ENCODE measurements at regions not wholly inside any gene's neighbourhood (a gene's known extent, or its start where the extent isn't known, plus 50 kb on each side); places are given as distances from the start of the nearest gene placed in this dataset.
"Not testable (repeated sequence)": the region's sequence is repeated elsewhere in the genome, so short reads cannot be mapped to it uniquely, and the experiment has no call there.

DNA sequence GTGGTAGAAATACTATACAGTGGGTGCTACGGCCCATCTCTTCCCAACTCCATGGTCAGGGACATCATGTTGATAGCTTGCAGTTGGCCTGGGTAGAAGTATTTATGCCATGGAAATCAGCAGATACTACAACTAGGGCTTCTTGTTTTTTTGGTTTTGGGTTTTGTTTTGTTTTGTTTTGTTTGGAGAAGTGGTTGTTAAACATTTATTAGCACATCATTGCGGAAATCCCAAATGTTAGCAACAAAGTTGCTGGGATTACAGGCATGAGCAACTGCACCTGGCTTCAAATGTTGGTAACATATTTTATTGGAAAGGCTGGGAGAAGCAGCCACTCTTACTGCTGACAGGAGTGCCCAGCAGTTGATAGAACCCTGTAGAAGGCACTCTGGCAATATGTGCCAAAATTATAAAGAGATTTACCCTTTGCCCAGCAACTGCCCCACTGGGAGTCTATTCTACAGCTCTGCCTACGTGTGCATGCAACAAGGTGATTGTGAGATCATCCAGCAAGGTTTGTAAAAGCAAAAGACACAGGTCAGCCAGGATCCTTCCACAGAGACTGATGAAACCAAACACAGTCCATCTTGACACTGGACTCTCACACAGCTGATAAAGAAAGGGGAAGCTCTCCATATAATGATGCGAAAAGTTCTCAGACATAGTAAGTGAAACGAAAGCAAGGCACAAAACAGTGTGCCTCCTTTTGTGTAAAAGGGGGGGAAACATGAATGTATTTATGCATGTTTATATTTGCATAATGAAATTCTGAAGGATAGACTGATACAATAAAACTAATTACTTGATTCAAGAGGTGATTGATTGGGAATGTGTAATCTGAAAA lies 314.4 kb downstream of the ANAPC1 start:
- H3K27me3 ChIP-seq (replicated peaks in 1 of 2; ENCODE audit: control insufficient read depth in 2 of 2, extremely low read depth in 1 of 2, insufficient read depth in 2 of 2, low read length in 1 of 2); H3K9me3 ChIP-seq; CTCF ChIA-PET; H3K27ac Mint-ChIP-seq; H3K4me1 ChIP-seq (ENCODE audit: control insufficient read depth in 1 of 2, extremely low read depth in 1 of 2, insufficient read depth in 2 of 2, low read length in 2 of 2); H3K36me3 ChIP-seq (ENCODE audit: control insufficient read depth in 2 of 2, extremely low read depth in 1 of 2, insufficient read depth in 1 of 2, low read length in 1 of 2); H3K36me3 Mint-ChIP-seq; DNase-seq; H3K27ac ChIP-seq (ENCODE audit: low read length); H3K4me1 Mint-ChIP-seq; H3K27me3 Mint-ChIP-seq; ATAC-seq (replicated peaks in 1 of 4); H3K9me3 Mint-ChIP-seq; H3K4me3 ChIP-seq (ENCODE audit: control insufficient read depth in 1 of 2, extremely low read depth in 1 of 2, low read length in 1 of 2): not testable (repeated sequence)
- peak overlapping the region in 1 of 3 donors; percentile 30 for H3K4me3 Mint-ChIP-seq
- no CpG with 5 or more reads among the region's 5 CpGs for WGBS (ENCODE audit: insufficient coverage)
- POLR2A ChIA-PET = interaction anchor here in 1 of 2 donors (0.7 kb wide), 1 partner anchor 670 kb away, joined by 4 read pairs; no protein-coding TSS in a partner anchor

- DNase-seq = not testable (repeated sequence)
These were observed 313.5 kb downstream of the ANAPC1 start for GRCh38 chr2:111570300-111571114.

DNA sequence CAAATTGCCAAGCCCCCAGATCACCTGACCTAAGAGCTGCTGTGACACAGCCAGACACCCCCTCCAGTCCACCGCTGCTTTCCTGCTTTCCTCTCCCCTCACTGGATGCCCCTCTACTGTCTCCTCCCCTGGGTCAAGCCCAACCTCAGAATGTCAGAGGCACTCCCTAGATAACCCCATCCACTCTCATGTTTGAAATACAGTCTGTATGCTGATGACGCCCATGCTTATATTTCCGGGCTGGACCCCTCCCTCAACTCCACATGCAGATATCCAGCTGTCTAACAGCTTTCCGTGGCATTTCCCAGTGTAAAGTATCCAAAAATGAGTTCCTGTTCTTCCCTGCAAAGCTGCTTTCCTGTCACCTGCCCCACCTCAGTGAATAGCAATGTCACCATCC lies 309.2 kb downstream of the ANAPC1 start:
- H3K9me3 Mint-ChIP-seq; H3K27ac Mint-ChIP-seq; H3K4me3 Mint-ChIP-seq; H3K9me3 ChIP-seq; H3K36me3 Mint-ChIP-seq; H3K4me1 Mint-ChIP-seq; POLR2A ChIA-PET; DNase-seq; H3K36me3 ChIP-seq (ENCODE audit: control insufficient read depth in 2 of 2, extremely low read depth in 1 of 2, insufficient read depth in 1 of 2, low read length in 1 of 2); ATAC-seq (replicated peaks in 1 of 4); CTCF ChIA-PET; H3K27me3 Mint-ChIP-seq; H3K4me1 ChIP-seq (ENCODE audit: control insufficient read depth in 1 of 2, extremely low read depth in 1 of 2, insufficient read depth in 2 of 2, low read length in 2 of 2); H3K4me3 ChIP-seq (ENCODE audit: control insufficient read depth in 1 of 2, extremely low read depth in 1 of 2, low read length in 1 of 2); H3K27ac ChIP-seq (ENCODE audit: low read length); H3K27me3 ChIP-seq (replicated peaks in 1 of 2; ENCODE audit: control insufficient read depth in 2 of 2, extremely low read depth in 1 of 2, insufficient read depth in 2 of 2, low read length in 1 of 2): not testable (repeated sequence)
- 100% methylated on average over 2 of the region's 4 CpGs for WGBS (ENCODE audit: insufficient coverage)

More at GRCh38 chr2:111570300-111571114, 313.5 kb downstream of the ANAPC1 start:
- H3K27me3 Mint-ChIP-seq; H3K36me3 ChIP-seq (ENCODE audit: control insufficient read depth in 2 of 2, extremely low read depth in 1 of 2, insufficient read depth in 1 of 2, low read length in 1 of 2); H3K9me3 ChIP-seq; POLR2A ChIA-PET; H3K4me1 ChIP-seq (ENCODE audit: control insufficient read depth in 1 of 2, extremely low read depth in 1 of 2, insufficient read depth in 2 of 2, low read length in 2 of 2); H3K9me3 Mint-ChIP-seq; H3K27me3 ChIP-seq (replicated peaks in 1 of 2; ENCODE audit: control insufficient read depth in 2 of 2, extremely low read depth in 1 of 2, insufficient read depth in 2 of 2, low read length in 1 of 2); H3K27ac Mint-ChIP-seq; H3K27ac ChIP-seq (ENCODE audit: low read length); H3K36me3 Mint-ChIP-seq; H3K4me1 Mint-ChIP-seq; H3K4me3 ChIP-seq (ENCODE audit: control insufficient read depth in 1 of 2, extremely low read depth in 1 of 2, low read length in 1 of 2); CTCF ChIA-PET: not testable (repeated sequence)
- H3K4me3 Mint-ChIP-seq = peak overlapping the region in 1 of 3 donors; percentile 30
- ATAC-seq (replicated peaks in 1 of 4) = peak in 2 of 4 experiments; percentile 41 to 54
- no CpG with 5 or more reads among the region's 9 CpGs for WGBS (ENCODE audit: insufficient coverage)

- H3K9me3 ChIP-seq; H3K27ac ChIP-seq (ENCODE audit: low read length); ATAC-seq (replicated peaks in 1 of 4); H3K4me3 ChIP-seq (ENCODE audit: control insufficient read depth in 1 of 2, extremely low read depth in 1 of 2, low read length in 1 of 2); DNase-seq; H3K27me3 ChIP-seq (replicated peaks in 1 of 2; ENCODE audit: control insufficient read depth in 2 of 2, extremely low read depth in 1 of 2, insufficient read depth in 2 of 2, low read length in 1 of 2); POLR2A ChIA-PET; H3K4me1 Mint-ChIP-seq; H3K36me3 ChIP-seq (ENCODE audit: control insufficient read depth in 2 of 2, extremely low read depth in 1 of 2, insufficient read depth in 1 of 2, low read length in 1 of 2); H3K9me3 Mint-ChIP-seq; H3K27ac Mint-ChIP-seq; CTCF ChIA-PET; H3K4me1 ChIP-seq (ENCODE audit: control insufficient read depth in 1 of 2, extremely low read depth in 1 of 2, insufficient read depth in 2 of 2, low read length in 2 of 2); H3K36me3 Mint-ChIP-seq; H3K4me3 Mint-ChIP-seq; H3K27me3 Mint-ChIP-seq: not testable (repeated sequence)
- 100% methylated on average over 1 of the region's 18 CpGs for WGBS (ENCODE audit: insufficient coverage)
These were observed 306.7 kb downstream of the ANAPC1 start for GRCh38 chr2:111577154-111577885.

GRCh38 chr2:111579500-111580134 lies 304.4 kb downstream of the ANAPC1 start:
- H3K27ac Mint-ChIP-seq = not testable (repeated sequence)

DNA sequence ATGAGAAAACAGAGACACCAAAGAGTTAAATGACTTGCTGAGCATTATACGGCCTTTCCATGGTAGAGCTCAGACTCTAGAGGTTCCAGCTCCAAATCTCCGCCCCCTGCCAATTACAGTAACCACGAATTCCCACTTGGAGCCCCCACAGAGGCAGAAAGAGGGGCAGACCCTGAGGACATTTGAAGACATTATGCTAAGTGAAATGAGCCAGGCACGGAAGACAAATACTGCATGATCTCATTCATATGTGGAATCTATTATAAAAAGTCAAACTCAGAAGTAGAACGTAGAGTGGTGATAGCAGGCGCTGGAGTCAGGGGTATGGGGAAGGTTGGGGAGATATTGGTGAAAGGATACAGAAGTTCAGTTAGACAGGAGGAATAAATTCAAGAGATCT lies 303.4 kb downstream of the ANAPC1 start:
- H3K36me3 Mint-ChIP-seq; ATAC-seq (replicated peaks in 1 of 4); H3K9me3 Mint-ChIP-seq; H3K27ac Mint-ChIP-seq; H3K27ac ChIP-seq (ENCODE audit: low read length); DNase-seq; POLR2A ChIA-PET; CTCF ChIA-PET; H3K9me3 ChIP-seq; H3K27me3 Mint-ChIP-seq; H3K4me1 ChIP-seq (ENCODE audit: control insufficient read depth in 1 of 2, extremely low read depth in 1 of 2, insufficient read depth in 2 of 2, low read length in 2 of 2); H3K4me1 Mint-ChIP-seq; H3K4me3 ChIP-seq (ENCODE audit: control insufficient read depth in 1 of 2, extremely low read depth in 1 of 2, low read length in 1 of 2); H3K27me3 ChIP-seq (replicated peaks in 1 of 2; ENCODE audit: control insufficient read depth in 2 of 2, extremely low read depth in 1 of 2, insufficient read depth in 2 of 2, low read length in 1 of 2); H3K4me3 Mint-ChIP-seq; H3K36me3 ChIP-seq (ENCODE audit: control insufficient read depth in 2 of 2, extremely low read depth in 1 of 2, insufficient read depth in 1 of 2, low read length in 1 of 2): not testable (repeated sequence)
- WGBS (ENCODE audit: insufficient coverage) = no CpG with 5 or more reads among the region's 6 CpGs

More at GRCh38 chr2:111579500-111580134, 304.4 kb downstream of the ANAPC1 start:
- H3K36me3 ChIP-seq (ENCODE audit: control insufficient read depth in 2 of 2, extremely low read depth in 1 of 2, insufficient read depth in 1 of 2, low read length in 1 of 2); CTCF ChIA-PET; POLR2A ChIA-PET; ATAC-seq (replicated peaks in 1 of 4); H3K27ac ChIP-seq (ENCODE audit: low read length); H3K9me3 Mint-ChIP-seq; H3K4me1 Mint-ChIP-seq; H3K4me3 Mint-ChIP-seq; DNase-seq; H3K27me3 ChIP-seq (replicated peaks in 1 of 2; ENCODE audit: control insufficient read depth in 2 of 2, extremely low read depth in 1 of 2, insufficient read depth in 2 of 2, low read length in 1 of 2); H3K36me3 Mint-ChIP-seq; H3K4me3 ChIP-seq (ENCODE audit: control insufficient read depth in 1 of 2, extremely low read depth in 1 of 2, low read length in 1 of 2); H3K27me3 Mint-ChIP-seq; H3K9me3 ChIP-seq; H3K4me1 ChIP-seq (ENCODE audit: control insufficient read depth in 1 of 2, extremely low read depth in 1 of 2, insufficient read depth in 2 of 2, low read length in 2 of 2): not testable (repeated sequence)
- WGBS (ENCODE audit: insufficient coverage) = 90% methylated on average over 4 of the region's 10 CpGs

All from T-cell (primary cell).